ENCODE measurements at regions not wholly inside any gene's neighbourhood (a gene's known extent, or its start where the extent isn't known, plus 50 kb on each side); places are given as distances from the start of the nearest gene placed in this dataset.

GRCh38 chr5:67678594-67678993 is 482.0 kb upstream of the CD180 start:
- Histone ChIP-seq H3K9me3 (no peaks in the 10 kb centered on the region), H3K4me3 (no peak overlapping the region), H3K27me3 (no peaks in the 10 kb centered on the region), H3K4me1 (peaks cover 5% of the 10 kb centered on the region), H3K36me3 (no peaks in the 10 kb centered on the region), H3K27ac (no peak overlapping the region)
- TF ChIP-seq POLR2A (IDR thresholded peaks at IDR 0.05) (no peak), CTCF (IDR thresholded peaks at IDR 0.05) (no peak), POLR2AphosphoS5 (IDR thresholded peaks at IDR 0.05; ENCODE audit: insufficient read depth in 1 of 2, low read depth in 1 of 2) (no peak)
- no peak for DNase-seq (ENCODE audit: extremely low spot score in 2 of 2)
- intact Hi-C loops (cut with DNase I) = no loop called here

DNA sequence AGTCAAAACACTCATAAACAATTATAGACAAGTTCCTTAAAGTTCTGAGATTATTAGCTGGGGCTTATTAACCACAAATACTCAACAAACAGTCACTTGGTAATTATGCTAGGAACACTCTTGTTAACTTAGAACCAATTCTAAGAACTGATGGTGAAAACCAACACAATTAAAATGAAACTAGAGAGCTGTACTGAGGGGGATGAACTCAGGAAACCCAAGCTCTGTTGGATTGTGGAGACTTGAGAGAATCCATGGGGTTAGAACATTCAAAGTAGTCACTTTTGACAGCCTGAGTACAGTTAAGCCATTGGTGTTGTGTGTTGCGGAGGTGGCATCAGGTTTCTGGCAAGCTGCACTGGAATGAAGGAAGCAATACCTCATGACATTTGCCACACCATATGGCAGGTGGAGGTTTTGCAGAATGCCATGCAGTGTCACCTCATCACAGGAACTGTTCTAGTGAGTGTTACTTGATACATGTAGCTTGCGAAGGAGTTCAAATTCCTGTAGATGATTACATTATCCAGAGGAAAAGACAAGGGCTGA is 480.9 kb upstream of the CD180 start:
- intact Hi-C loops (cut with DNase I) = no loop called here
- H3K36me3 ChIP-seq = no peaks in the 10 kb centered on the region
- no peak overlapping the region for H3K27ac ChIP-seq
- no peaks in the 10 kb centered on the region for H3K27me3 ChIP-seq
- TF ChIP-seq POLR2AphosphoS5 (IDR thresholded peaks at IDR 0.05; ENCODE audit: insufficient read depth in 1 of 2, low read depth in 1 of 2) (no peak), CTCF (IDR thresholded peaks at IDR 0.05) (no peak), POLR2A (IDR thresholded peaks at IDR 0.05) (no peak)
- peaks cover 5% of the 10 kb centered on the region for H3K4me1 ChIP-seq
- H3K4me3 ChIP-seq = no peak overlapping the region
- no peaks in the 10 kb centered on the region for H3K9me3 ChIP-seq
- DNase-seq (ENCODE audit: extremely low spot score in 2 of 2) = no peak

- intact Hi-C loops (cut with DNase I) = no loop called here
- TF ChIP-seq POLR2AphosphoS5 (IDR thresholded peaks at IDR 0.05; ENCODE audit: insufficient read depth in 1 of 2, low read depth in 1 of 2) (no peak), POLR2A (IDR thresholded peaks at IDR 0.05) (no peak), CTCF (IDR thresholded peaks at IDR 0.05) (no peak)
- Histone ChIP-seq H3K36me3 (no peaks in the 10 kb centered on the region), H3K9me3 (no peaks in the 10 kb centered on the region), H3K27me3 (no peaks in the 10 kb centered on the region), H3K4me1 (peaks cover 5% of the 10 kb centered on the region), H3K4me3 (no peak overlapping the region), H3K27ac (no peak overlapping the region)
- DNase-seq (ENCODE audit: extremely low spot score in 2 of 2) = no peak
These were observed 480.3 kb upstream of the CD180 start for GRCh38 chr5:67676863-67677262.

DNA sequence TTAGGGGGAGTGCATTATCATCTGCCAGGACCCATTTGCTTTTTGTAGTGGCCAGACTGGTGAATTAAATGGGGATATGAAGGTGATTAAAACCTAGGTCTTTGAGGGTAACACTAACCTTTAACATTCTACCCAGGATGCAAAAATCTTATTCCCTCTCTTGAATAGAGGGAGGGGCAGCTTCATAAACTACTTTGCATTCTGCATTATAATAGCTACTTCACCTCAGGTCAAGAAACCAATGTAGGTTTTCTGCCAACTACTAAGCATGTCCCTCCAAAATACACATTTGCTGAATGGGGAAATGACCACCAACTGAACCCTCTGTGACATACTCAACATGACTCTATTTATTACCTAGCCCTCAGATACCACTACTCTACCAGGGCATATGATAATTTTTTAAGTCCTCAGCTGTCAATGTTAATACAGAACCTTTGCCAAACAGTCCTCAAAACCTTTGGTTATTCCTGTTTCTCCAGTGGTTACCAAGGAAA is 477.6 kb upstream of the CD180 start:
- no peaks in the 10 kb centered on the region for H3K36me3 ChIP-seq
- no peaks in the 10 kb centered on the region for H3K9me3 ChIP-seq
- TF ChIP-seq POLR2A (IDR thresholded peaks at IDR 0.05) (no peak), CTCF (IDR thresholded peaks at IDR 0.05) (no peak), POLR2AphosphoS5 (IDR thresholded peaks at IDR 0.05; ENCODE audit: insufficient read depth in 1 of 2, low read depth in 1 of 2) (no peak)
- H3K4me1 ChIP-seq = no peaks in the 10 kb centered on the region
- no peaks in the 10 kb centered on the region for H3K27me3 ChIP-seq
- intact Hi-C loops (cut with DNase I) = no loop called here
- H3K4me3 ChIP-seq = no peak overlapping the region
- H3K27ac ChIP-seq = no peak overlapping the region
- no peak for DNase-seq (ENCODE audit: extremely low spot score in 2 of 2)

- no peak for DNase-seq (ENCODE audit: extremely low spot score in 2 of 2)
- Histone ChIP-seq H3K9me3 (no peaks in the 10 kb centered on the region), H3K36me3 (no peaks in the 10 kb centered on the region), H3K27me3 (no peaks in the 10 kb centered on the region), H3K4me3 (no peak overlapping the region), H3K4me1 (no peaks in the 10 kb centered on the region), H3K27ac (no peak overlapping the region)
- intact Hi-C loops (cut with DNase I) = no loop called here
- no peak for TF ChIP-seq POLR2AphosphoS5 (IDR thresholded peaks at IDR 0.05; ENCODE audit: insufficient read depth in 1 of 2, low read depth in 1 of 2)
These were observed 477.0 kb upstream of the CD180 start for GRCh38 chr5:67673618-67674017.

Data from vagina (tissue), 2 donors.